Loucy (cell line): ENCODE measurements at regions not wholly inside any gene's neighbourhood (a gene's known extent, or its start where the extent isn't known, plus 50 kb on each side); places are given as distances from the start of the nearest gene placed in this dataset.

ENCODE experiments used
- H2AFZ ChIP-seq: fragments of 200-600 bp; sonication (generic); 2 replicates; pipeline ENCODE4 v1.6.0; 2016; ENCODE audit warnings: antibody characterized with exemption, mild to moderate bottlenecking, low read length, moderate library complexity
- H3F3A ChIP-seq: fragments of 200-600 bp; 2 replicates; pipeline ENCODE4 v1.6.0; 2016; ENCODE audit warnings: antibody characterized with exemption, low read depth, mild to moderate bottlenecking
- H3K27me3 ChIP-seq: fragments of 200-600 bp; sonication (generic); 2 replicates; pipeline ENCODE4 v1.6.1; 2014; ENCODE audit warnings: low read length, mild to moderate bottlenecking; ENCODE audit not compliant: insufficient read depth, poor library complexity, severe bottlenecking
- H3K36me3 ChIP-seq: fragments of 200-600 bp; sonication (generic); 2 replicates; pipeline ENCODE4 v1.6.1; 2016; ENCODE audit warnings: low read length; ENCODE audit not compliant: insufficient read depth
- H3K4me1 ChIP-seq: fragments of 200-600 bp; sonication (generic); 2 replicates; pipeline ENCODE4 v1.5.1; 2014; ENCODE audit warnings: low read length, mild to moderate bottlenecking; ENCODE audit not compliant: insufficient read depth, poor library complexity, severe bottlenecking
- H3K4me2 ChIP-seq: fragments of 200-600 bp; sonication (generic); 2 replicates; pipeline ENCODE4 v1.6.0; 2014; ENCODE audit warnings: antibody characterized with exemption, low read length, low read depth, mild to moderate bottlenecking; ENCODE audit not compliant: poor library complexity, severe bottlenecking
- H3K4me3 ChIP-seq: fragments of 200-600 bp; sonication (generic); 2 replicates; pipeline ENCODE4 v1.5.1; 2014; ENCODE audit warnings: low read length, mild to moderate bottlenecking, mixed read lengths; ENCODE audit not compliant: poor library complexity, severe bottlenecking
- H3K79me2 ChIP-seq: fragments of 200-600 bp; sonication (generic); 2 replicates; pipeline ENCODE4 v1.6.1; 2014; ENCODE audit warnings: low read length; ENCODE audit not compliant: insufficient read depth
- H3K9ac ChIP-seq: fragments of 200-600 bp; sonication (generic); 2 replicates; pipeline ENCODE4 v1.6.0; 2014; ENCODE audit warnings: mild to moderate bottlenecking, low read depth, low read length, moderate library complexity; ENCODE audit not compliant: poor library complexity, severe bottlenecking
- H3K9me2 ChIP-seq: fragments of 200-600 bp; sonication (generic); replicated peaks from 2 replicates; pipeline ENCODE4 v1.6.1; 2016; ENCODE audit warnings: low read depth, low read length, mixed read lengths
- H3K9me3 ChIP-seq: fragments of 200-600 bp; sonication (generic); 2 replicates; pipeline ENCODE4 v1.6.1; 2014; ENCODE audit warnings: mild to moderate bottlenecking, antibody characterized with exemption, low read length, low read depth; ENCODE audit not compliant: insufficient read depth
- H4K20me1 ChIP-seq: fragments of 200-600 bp; sonication (generic); 2 replicates; pipeline ENCODE4 v1.6.0; 2014; ENCODE audit warnings: antibody characterized with exemption, low read length, mild to moderate bottlenecking; ENCODE audit not compliant: insufficient read depth, poor library complexity, severe bottlenecking
- EZH2phosphoT487 ChIP-seq: fragments of 200-600 bp; IDR thresholded peaks from 2 replicates; pipeline ENCODE4 v1.6.1; 2018; ENCODE audit warnings: antibody characterized with exemption, mild to moderate bottlenecking, moderate library complexity, borderline replicate concordance
- TF ChIP-seq, protein P1 (sequence below): fragments of 200-600 bp; sonication (generic); conservative IDR thresholded peaks from 2 replicates; pipeline ENCODE4 v1.5.1; 2014; ENCODE audit warnings: mild to moderate bottlenecking, antibody characterized with exemption, low read length

DNA sequence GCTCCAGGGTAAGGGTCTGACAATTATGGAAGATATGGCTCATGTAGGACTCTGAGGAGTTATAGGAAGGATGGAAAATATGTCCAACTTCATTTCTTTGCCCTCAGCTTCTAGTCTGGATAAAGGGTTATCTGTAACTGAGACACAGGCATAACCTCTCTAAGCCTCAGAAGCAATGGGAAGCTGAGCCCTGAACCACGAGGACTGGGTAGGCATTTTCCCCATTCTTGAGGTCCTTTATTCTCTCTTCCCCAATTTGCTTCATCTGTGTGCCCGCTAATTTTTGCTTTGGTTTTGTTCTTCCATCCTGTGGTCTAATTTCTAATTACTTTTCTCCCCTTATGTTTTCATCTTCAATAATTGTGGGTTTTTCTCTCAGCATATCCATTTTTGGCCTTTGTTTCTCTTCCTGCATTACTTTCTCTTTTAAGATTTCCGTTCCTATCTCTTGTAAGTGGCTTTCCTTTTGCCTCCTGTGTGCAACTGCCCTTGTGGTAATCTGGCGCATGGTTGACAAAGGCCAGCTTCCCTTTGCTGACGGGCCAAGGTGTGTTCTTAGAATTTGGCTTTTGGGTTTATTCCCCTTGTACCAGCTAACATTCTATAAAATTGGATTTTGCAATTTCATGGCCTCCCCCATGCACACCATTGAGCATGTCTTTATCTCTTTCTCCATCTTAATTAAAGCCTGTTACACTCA is 343.8 kb downstream of the TXNL1 start:
- H3K9ac ChIP-seq, result no peak overlapping the region
- H3K4me1 ChIP-seq, result no peaks in the 10 kb centered on the region
- H3K4me3 ChIP-seq, result no peak overlapping the region
- H3K79me2 ChIP-seq, result no peaks in the 10 kb centered on the region
- H3K9me3 ChIP-seq, result no peaks in the 10 kb centered on the region
- no peak overlapping the region for H2AFZ ChIP-seq
- H3F3A ChIP-seq, result no peaks in the 10 kb centered on the region
- no peaks in the 10 kb centered on the region for H3K36me3 ChIP-seq
- TF ChIP-seq, protein P1, sequence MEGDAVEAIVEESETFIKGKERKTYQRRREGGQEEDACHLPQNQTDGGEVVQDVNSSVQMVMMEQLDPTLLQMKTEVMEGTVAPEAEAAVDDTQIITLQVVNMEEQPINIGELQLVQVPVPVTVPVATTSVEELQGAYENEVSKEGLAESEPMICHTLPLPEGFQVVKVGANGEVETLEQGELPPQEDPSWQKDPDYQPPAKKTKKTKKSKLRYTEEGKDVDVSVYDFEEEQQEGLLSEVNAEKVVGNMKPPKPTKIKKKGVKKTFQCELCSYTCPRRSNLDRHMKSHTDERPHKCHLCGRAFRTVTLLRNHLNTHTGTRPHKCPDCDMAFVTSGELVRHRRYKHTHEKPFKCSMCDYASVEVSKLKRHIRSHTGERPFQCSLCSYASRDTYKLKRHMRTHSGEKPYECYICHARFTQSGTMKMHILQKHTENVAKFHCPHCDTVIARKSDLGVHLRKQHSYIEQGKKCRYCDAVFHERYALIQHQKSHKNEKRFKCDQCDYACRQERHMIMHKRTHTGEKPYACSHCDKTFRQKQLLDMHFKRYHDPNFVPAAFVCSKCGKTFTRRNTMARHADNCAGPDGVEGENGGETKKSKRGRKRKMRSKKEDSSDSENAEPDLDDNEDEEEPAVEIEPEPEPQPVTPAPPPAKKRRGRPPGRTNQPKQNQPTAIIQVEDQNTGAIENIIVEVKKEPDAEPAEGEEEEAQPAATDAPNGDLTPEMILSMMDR, result no peak
- no peak for TF ChIP-seq EZH2phosphoT487
- no peaks in the 10 kb centered on the region for H4K20me1 ChIP-seq
- H3K4me2 ChIP-seq, result no peak overlapping the region
- no peaks in the 10 kb centered on the region for H3K27me3 ChIP-seq
- H3K9me2 ChIP-seq, result no peaks in the 10 kb centered on the region

DNA sequence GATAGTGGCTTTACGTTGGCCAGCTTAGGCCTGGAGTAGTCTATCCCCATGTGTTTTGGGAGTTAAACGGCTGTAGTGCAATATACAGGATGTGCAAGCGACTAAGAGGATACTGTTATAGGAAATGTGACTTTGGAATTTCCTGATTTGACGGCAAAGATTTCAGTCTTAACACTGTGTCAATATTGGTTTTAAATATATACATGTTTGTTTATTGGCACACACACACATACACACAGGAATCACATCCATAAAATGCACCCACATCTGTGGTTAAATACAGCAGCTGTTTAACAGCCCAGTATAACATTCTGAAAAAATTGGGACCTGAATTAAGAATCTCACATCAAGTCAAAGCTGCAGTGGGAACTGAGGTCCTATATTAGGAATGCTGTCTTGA is 347.1 kb downstream of the TXNL1 start:
- no peaks in the 10 kb centered on the region for H3K27me3 ChIP-seq
- no peaks in the 10 kb centered on the region for H4K20me1 ChIP-seq
- TF ChIP-seq EZH2phosphoT487, result no peak
- TF ChIP-seq, protein P1, result no peak
- H3K4me3 ChIP-seq, result no peak overlapping the region
- no peaks in the 10 kb centered on the region for H3K79me2 ChIP-seq
- H3K9me3 ChIP-seq, result no peaks in the 10 kb centered on the region
- H3F3A ChIP-seq, result no peaks in the 10 kb centered on the region
- no peak overlapping the region for H3K4me2 ChIP-seq
- H3K9ac ChIP-seq, result no peak overlapping the region
- H2AFZ ChIP-seq, result no peak overlapping the region
- H3K4me1 ChIP-seq, result no peaks in the 10 kb centered on the region
- no peaks in the 10 kb centered on the region for H3K9me2 ChIP-seq
- H3K36me3 ChIP-seq, result no peaks in the 10 kb centered on the region

DNA sequence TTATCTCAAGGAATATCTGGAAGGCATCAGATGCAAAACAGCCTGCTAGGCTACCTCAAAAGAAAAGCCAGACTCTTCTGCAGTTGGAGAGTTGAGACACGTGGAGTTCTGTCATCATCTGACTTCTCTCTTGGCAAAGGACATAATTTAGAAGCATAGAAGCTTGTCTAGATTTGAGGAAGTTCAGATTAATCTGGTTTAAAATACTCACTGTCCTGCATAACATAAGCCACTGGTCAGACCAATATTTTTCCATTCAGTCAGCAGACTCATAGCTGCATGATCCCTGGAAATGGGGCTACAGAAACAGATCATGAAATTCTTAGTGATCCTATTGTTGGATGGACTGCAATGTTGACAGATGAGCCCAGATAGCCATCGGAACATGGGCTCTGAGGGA is 349.0 kb downstream of the TXNL1 start:
- H3K4me3 ChIP-seq, result no peak overlapping the region
- no peak overlapping the region for H3K9ac ChIP-seq
- H4K20me1 ChIP-seq, result no peaks in the 10 kb centered on the region
- H3K27me3 ChIP-seq, result no peaks in the 10 kb centered on the region
- H3K4me2 ChIP-seq, result no peak overlapping the region
- H2AFZ ChIP-seq, result no peak overlapping the region
- no peaks in the 10 kb centered on the region for H3K9me3 ChIP-seq
- H3K4me1 ChIP-seq, result no peaks in the 10 kb centered on the region
- H3K36me3 ChIP-seq, result no peaks in the 10 kb centered on the region
- TF ChIP-seq EZH2phosphoT487, result no peak
- TF ChIP-seq, protein P1, result no peak
- H3K9me2 ChIP-seq, result no peaks in the 10 kb centered on the region
- H3K79me2 ChIP-seq, result no peaks in the 10 kb centered on the region
- H3F3A ChIP-seq, result no peaks in the 10 kb centered on the region
